GM23338 (cell line): ENCODE measurements at regions not wholly inside any gene's neighbourhood (a gene's known extent, or its start where the extent isn't known, plus 50 kb on each side); places are given as distances from the start of the nearest gene placed in this dataset.

Source experiments
- CREB1 ChIP-seq: fragments of 250-450 bp; sonication (Bioruptor Pico); IDR thresholded peaks from 2 replicates; pipeline ENCODE4 v1.5.0; 2020; ENCODE audit warnings: low read depth, mild to moderate bottlenecking, moderate library complexity
- CTCF ChIP-seq, 2 experiments: fragments of 200-600 bp in 1 of 2; sonication (generic) in 1 of 2; conservative IDR thresholded peaks; 2 replicates each; pipeline versions ENCODE4 v1.5.1 to v1.6.1; 2016 to 2017; ENCODE audit warnings: antibody characterized with exemption in 2 of 2, low read depth in 2 of 2, mild to moderate bottlenecking in 2 of 2, moderate library complexity in 1 of 2
- EZH2 ChIP-seq: fragments of 200-600 bp; sonication (generic); IDR thresholded peaks from one replicate; pipeline ENCODE4 v1.8.0; 2017; ENCODE audit warnings: antibody characterized with exemption, mild to moderate bottlenecking, low read depth; ENCODE audit not compliant: unreplicated experiment
- EZH2phosphoT487 ChIP-seq: fragments of 200-600 bp; sonication (generic); IDR thresholded peaks from one replicate; pipeline ENCODE4 v1.8.1; 2018; ENCODE audit warnings: antibody characterized with exemption; ENCODE audit not compliant: unreplicated experiment
- NANOG ChIP-seq: IDR thresholded peaks from 2 replicates; pipeline ENCODE4 v1.6.1; 2016; ENCODE audit warnings: antibody characterized with exemption, borderline replicate concordance
- POLR2AphosphoS5 ChIP-seq: IDR thresholded peaks from 2 replicates; pipeline ENCODE4 v1.6.1; 2016; ENCODE audit warnings: antibody characterized with exemption, low read depth

GRCh38 chr1:60160141-60160540 is 86.6 kb upstream of the C1orf87 start:
- TF ChIP-seq POLR2AphosphoS5 (no peak), EZH2 (no peak), CTCF (conservative IDR thresholded peaks at IDR 0.05; ENCODE audit: low read depth in 2 of 2) (no peak), EZH2phosphoT487 (no peak), CREB1 (CRISPR knock-in tag) (no peak), NANOG (no peak)
